HG02870 (cell line): ENCODE measurements at regions not wholly inside any gene's neighbourhood (a gene's known extent, or its start where the extent isn't known, plus 50 kb on each side); places are given as distances from the start of the nearest gene placed in this dataset.

ENCODE experiments used
- ATAC-seq: cut with Tn5 transposase; IDR thresholded peaks from one replicate; pipeline ENCODE4 v1.9.1; 2021; ENCODE audit warnings: mild to moderate bottlenecking, moderate library complexity; ENCODE audit not compliant: unreplicated experiment

DNA sequence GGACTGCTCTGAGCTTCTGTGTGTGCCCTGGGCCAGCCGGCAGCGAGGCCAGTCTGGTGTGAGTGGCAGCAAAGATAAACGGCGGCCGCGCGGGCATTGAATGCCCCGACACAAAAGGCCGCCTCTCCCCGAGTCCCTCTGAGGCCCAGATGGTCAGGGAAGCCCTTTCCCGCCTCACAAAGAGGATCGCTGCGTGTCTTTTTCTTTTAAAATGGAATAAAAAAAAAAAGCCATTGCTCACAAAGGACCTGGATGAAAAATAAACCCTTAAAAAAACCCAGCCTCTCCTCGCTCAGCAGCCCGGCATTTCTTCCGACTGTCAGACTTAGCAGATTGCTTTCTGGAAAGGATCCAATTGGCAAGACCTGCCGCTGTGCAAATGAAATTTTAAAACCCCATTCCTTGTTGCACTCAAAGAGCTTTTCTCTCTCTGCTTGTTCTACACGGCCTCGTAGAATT lies 578.7 kb downstream of the BCOR start:
- no peak for ATAC-seq

DNA sequence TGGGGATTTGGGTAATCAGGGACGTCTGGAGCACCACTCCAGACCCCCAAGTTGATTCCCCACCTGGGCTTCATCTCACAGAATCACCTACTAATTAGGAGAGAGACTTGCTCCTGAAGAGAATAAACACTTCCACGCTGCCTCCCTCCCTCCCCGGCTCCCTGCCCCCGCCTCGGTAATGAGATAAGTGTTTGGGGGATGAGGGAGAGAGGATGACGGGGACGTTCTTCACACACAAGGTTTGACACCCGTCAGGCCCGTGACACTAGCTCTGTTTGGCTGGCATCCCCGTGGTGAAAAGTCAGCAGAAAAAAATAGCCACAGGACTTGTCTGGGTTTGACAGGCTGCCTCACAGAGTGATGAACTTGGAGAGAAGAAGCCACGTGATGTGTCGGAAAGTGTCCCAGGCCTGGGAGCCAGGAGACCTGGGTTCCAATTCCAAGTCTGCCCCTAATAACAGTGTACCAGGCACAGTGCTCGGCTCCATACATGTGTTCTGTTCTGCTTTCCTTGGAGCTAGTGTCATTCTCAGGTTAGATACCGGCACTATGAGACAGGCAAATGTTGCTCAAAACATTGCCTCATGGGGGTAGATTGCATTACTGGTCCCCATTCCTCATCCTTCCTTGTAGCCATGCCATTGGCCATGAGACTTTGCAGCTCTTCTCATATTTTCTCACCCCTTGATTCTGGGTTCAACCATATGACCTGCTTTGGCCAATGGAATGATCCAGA lies 578.0 kb downstream of the BCOR start:
- ATAC-seq = no peak

DNA sequence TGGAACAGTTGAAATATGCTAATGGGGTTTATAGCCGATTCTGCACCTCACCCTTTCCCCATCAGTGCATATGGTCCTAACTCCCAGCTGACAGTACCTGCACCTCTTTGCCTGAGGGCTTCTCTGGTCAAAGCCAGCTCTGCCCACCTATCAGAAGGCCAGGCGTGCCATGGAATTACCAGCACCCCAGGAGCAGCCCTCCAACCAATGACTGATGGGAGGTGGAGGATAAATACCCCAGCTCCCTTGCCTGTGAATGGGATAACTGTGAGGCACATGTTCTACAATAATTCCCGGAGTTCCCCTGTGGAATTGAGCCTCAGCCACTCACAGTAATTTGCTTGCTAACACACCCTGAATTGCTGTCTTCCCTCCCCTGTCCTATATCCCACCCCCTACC lies 572.0 kb downstream of the BCOR start:
- ATAC-seq = no peak

DNA sequence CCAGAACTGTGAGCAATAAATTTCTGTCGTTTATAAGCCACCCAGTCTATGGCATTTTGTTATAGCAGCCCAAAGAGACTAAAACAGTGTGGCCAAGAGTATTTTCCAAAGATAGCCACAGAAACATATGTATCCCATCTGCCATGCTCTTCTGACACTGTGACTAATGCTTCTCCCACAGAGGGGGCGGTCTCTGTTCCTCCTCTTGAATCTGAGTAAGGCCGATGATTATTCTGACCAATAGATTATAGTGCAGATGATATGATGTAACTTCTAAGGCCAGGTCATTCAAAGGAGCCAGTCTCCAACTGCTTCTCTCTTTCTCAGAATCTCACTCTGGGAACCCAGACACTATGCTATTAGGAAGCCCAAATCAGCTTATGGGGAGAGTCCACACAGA lies 570.7 kb downstream of the BCOR start:
- ATAC-seq = no peak

GRCh38 chrX:39528161-39528916 lies 569.4 kb downstream of the BCOR start:
- ATAC-seq = no peak

- ATAC-seq = no peak
These were observed 565.0 kb downstream of the BCOR start for GRCh38 chrX:39532761-39533160.

GRCh38 chrX:39534949-39535348 lies 562.8 kb downstream of the BCOR start:
- no peak for ATAC-seq

DNA sequence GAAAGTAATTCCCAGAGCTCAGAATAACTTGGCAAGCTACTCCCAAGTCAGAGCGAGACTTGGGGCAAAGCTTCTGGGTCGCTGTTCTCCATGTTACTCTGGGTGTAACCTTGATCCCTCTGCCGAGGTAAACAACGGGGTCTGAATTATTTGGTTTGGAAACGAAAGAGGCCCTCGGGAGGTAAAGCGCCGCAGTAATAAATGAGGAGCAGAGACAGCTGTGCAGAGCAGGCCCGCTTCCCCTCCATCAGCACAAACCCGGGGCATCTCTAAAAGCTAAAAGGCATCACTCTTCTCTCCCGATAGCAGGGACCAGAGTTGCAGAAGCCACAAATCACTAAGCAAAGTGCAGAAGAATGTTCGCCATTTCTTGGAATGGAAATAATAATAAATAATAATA lies 561.5 kb downstream of the BCOR start:
- ATAC-seq = no peak

GRCh38 chrX:39541881-39542280 lies 555.9 kb downstream of the BCOR start:
- no peak for ATAC-seq

DNA sequence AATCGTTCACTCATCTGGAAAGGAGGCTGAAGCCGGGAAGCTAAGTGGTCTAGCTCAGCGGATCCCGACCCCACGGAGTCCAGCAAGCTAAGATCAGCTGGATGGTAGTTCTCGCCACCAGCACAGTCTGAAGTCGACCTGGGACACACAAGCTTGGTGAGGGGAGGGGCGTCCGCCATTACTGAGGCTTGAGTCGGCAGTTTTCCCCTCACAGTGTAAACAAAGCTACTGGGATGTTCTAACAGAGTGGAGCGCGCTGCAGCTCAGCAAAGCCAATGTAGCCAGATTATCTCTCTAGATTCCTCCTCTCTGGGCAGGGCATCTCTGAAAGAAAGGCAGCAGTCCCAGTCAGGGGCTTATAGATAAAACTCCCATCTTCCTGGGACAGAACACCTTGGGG lies 555.4 kb downstream of the BCOR start:
- no peak for ATAC-seq

GRCh38 chrX:39550795-39551361 lies 546.9 kb downstream of the BCOR start:
- ATAC-seq = no peak

- no peak for ATAC-seq
These were observed 546.0 kb downstream of the BCOR start for GRCh38 chrX:39551762-39552161.

- no peak for ATAC-seq
These were observed 542.3 kb downstream of the BCOR start for GRCh38 chrX:39555431-39555830.

- ATAC-seq = no peak
These were observed 541.7 kb downstream of the BCOR start for GRCh38 chrX:39556056-39556455.

DNA sequence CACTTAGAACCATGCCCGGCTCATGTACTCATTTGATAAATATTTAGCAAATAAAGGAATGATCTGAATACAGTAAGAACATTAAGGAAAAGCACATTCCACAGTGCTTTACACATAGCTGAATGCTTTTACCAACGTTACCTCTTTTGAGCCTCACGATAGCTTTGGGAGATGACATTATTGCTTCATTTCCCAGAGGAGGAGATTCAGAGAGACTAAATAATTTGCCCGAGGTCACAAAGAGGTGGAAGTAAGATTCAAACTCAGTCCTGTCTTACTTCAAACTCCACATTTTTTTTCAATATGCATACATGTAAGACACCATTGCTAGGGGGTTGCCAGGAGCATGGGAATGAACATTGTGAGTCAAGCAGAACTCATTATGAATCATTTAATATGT lies 538.5 kb downstream of the BCOR start:
- no peak for ATAC-seq

GRCh38 chrX:39560271-39560670 lies 537.5 kb downstream of the BCOR start:
- no peak for ATAC-seq

- ATAC-seq = no peak
These were observed 534.6 kb downstream of the BCOR start for GRCh38 chrX:39563178-39563577.

DNA sequence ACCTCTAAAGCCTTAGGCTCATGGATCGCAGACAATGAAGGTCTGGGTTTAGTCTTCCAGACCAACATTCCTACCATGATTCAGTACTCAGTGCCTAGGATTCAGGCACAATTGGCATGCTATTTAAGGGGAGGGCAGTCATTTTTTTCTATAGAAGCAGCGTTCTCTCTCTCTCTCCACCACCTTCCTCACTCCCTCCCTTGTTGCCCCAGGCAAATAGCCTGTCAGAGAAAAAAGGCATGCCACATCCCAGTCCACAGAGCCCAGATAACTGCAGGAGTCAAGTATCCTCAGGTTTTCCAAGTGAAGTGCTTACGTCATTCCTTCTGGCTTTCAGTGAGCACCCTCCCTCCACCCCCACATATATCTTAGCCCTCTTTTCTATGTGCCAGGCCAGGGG lies 533.0 kb downstream of the BCOR start:
- no peak for ATAC-seq

- no peak for ATAC-seq
These were observed 523.6 kb downstream of the BCOR start for GRCh38 chrX:39574178-39574577.

DNA sequence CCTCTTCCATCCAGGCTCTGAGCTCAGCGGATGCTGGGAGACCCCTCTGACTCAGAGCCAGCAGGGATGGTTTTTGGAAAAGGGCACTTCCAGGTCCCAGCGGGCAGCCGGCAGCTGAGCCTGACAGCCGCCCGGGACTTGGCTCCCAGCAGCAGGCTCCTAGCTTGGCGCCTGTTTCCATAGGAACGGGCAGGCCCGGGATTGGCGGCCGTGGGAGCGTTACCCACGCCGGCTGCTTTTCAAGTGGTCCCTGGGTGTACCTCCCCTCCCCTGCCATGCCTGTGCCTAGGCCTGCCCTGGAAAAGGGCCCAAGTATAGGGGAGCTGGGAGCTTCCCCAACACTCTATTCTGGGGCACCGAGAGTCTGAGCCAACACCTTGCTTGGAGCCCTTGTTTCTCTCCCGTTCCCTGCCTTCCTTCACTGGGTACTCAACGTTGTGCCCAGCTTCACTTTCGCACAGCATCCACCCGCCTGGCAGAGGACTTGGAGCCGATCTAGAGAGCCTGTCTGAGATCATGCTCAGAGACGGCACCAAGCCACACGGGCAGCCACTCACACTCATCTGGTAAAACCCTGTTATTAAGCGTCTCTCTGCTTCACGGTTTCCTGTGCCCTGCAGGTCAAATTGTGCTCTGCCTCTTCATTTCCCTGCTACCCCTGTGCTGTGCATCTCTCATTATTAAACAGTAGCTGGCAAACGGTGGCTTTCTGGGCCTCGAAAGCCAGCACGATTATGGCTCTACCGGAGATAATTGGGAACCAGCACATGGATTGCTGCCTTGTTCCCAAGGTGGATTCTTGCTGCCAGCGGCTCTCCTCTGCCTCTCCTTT lies 521.5 kb downstream of the BCOR start:
- ATAC-seq = no peak
